GM23338 (cell line): ENCODE measurements at regions not wholly inside any gene's neighbourhood (a gene's known extent, or its start where the extent isn't known, plus 50 kb on each side); places are given as distances from the start of the nearest gene placed in this dataset.

Experiments
- ATAC-seq: fragments of 200-7000 bp; cut with Tn5 transposase; 3 replicates; pipeline ENCODE4 v1.9.1; 2020
- DNase-seq: peaks from one replicate; pipeline ENCODE4 v3.0.0-alpha.2; 2015; ENCODE audit warnings: low spot score
- H2AFZ ChIP-seq: fragments of 200-600 bp; sonication (generic); 2 replicates; pipeline ENCODE4 v1.8.0; 2016; ENCODE audit warnings: antibody characterized with exemption, mild to moderate bottlenecking, moderate library complexity
- H3F3A ChIP-seq: fragments of 200-600 bp; sonication (generic); replicated peaks from 2 replicates; pipeline ENCODE4 v1.8.0; 2017; ENCODE audit warnings: antibody characterized with exemption, mixed run types, low read depth
- H3K27ac ChIP-seq: fragments of 200-600 bp; sonication (generic); 2 replicates; pipeline ENCODE4 v1.6.1; 2016; ENCODE audit warnings: low read depth
- H3K27me3 ChIP-seq: fragments of 200-600 bp; sonication (generic); 2 replicates; pipeline ENCODE4 v1.8.0; 2016; ENCODE audit warnings: mild to moderate bottlenecking, mixed run types, moderate library complexity; ENCODE audit not compliant: insufficient read depth
- H3K36me3 ChIP-seq: fragments of 200-600 bp; sonication (generic); 2 replicates; pipeline ENCODE4 v1.8.0; 2016; ENCODE audit warnings: mild to moderate bottlenecking; ENCODE audit not compliant: insufficient read depth
- H3K4me1 ChIP-seq: fragments of 200-600 bp; sonication (generic); 2 replicates; pipeline ENCODE4 v1.8.0; 2016; ENCODE audit warnings: mild to moderate bottlenecking, moderate library complexity; ENCODE audit not compliant: insufficient read depth
- H3K4me2 ChIP-seq: fragments of 200-600 bp; sonication (generic); 2 replicates; pipeline ENCODE4 v1.7.1; 2017; ENCODE audit warnings: mixed run types
- H3K4me3 ChIP-seq: fragments of 200-600 bp; sonication (generic); 2 replicates; pipeline ENCODE4 v1.6.1; 2016; ENCODE audit warnings: mixed run types
- H3K79me2 ChIP-seq: fragments of 200-600 bp; sonication (generic); replicated peaks from 2 replicates; pipeline ENCODE4 v1.8.0; 2017; ENCODE audit warnings: mild to moderate bottlenecking; ENCODE audit not compliant: insufficient read depth
- H3K9me2 ChIP-seq: fragments of 200-600 bp; sonication (generic); 2 replicates; pipeline ENCODE4 v1.8.0; 2017; ENCODE audit not compliant: insufficient read depth
- H4K20me1 ChIP-seq: fragments of 200-600 bp; sonication (generic); replicated peaks from 2 replicates; pipeline ENCODE4 v1.8.0; 2017; ENCODE audit warnings: mild to moderate bottlenecking; ENCODE audit not compliant: insufficient read depth
- H3K27ac Mint-ChIP-seq: 2 replicates; pipeline ENCODE4 v1.8.0; 2020; ENCODE audit warnings: inconsistent platforms, mild to moderate bottlenecking, moderate library complexity, mixed read lengths
- H3K27me3 Mint-ChIP-seq: 3 replicates; pipeline ENCODE4 v1.8.0; 2022; ENCODE audit warnings: low read depth, mild to moderate bottlenecking, moderate library complexity, mixed read lengths, inconsistent platforms; ENCODE audit not compliant: insufficient read depth, poor library complexity
- H3K36me3 Mint-ChIP-seq: 3 replicates; pipeline ENCODE4 v1.8.0; 2021; ENCODE audit warnings: low read depth, mild to moderate bottlenecking, inconsistent platforms, moderate library complexity, mixed read lengths
- H3K4me1 Mint-ChIP-seq: 3 replicates; pipeline ENCODE4 v1.8.0; 2020; ENCODE audit warnings: mild to moderate bottlenecking, inconsistent platforms, mixed read lengths
- H3K4me3 Mint-ChIP-seq: 3 replicates; pipeline ENCODE4 v1.8.0; 2021; ENCODE audit warnings: moderate library complexity, mild to moderate bottlenecking, inconsistent platforms, mixed read lengths
- H3K9me3 Mint-ChIP-seq: 3 replicates; pipeline ENCODE4 v1.8.0; 2020; ENCODE audit warnings: moderate library complexity, mild to moderate bottlenecking, inconsistent platforms, mixed read lengths
- CREB1 ChIP-seq: fragments of 250-450 bp; sonication (Bioruptor Pico); IDR thresholded peaks from 2 replicates; pipeline ENCODE4 v1.5.0; 2020; ENCODE audit warnings: low read depth, mild to moderate bottlenecking, moderate library complexity
- CTCF ChIP-seq, 2 experiments: fragments of 200-600 bp in 1 of 2; sonication (generic) in 1 of 2; conservative IDR thresholded peaks; 2 replicates each; pipeline versions ENCODE4 v1.5.1 to v1.6.1; 2016 to 2017; ENCODE audit warnings: antibody characterized with exemption in 2 of 2, low read depth in 2 of 2, mild to moderate bottlenecking in 2 of 2, moderate library complexity in 1 of 2
- ETS1 ChIP-seq: IDR thresholded peaks from 2 replicates; pipeline ENCODE4 v1.6.1; 2016; ENCODE audit warnings: antibody characterized with exemption
- EZH2 ChIP-seq: fragments of 200-600 bp; sonication (generic); IDR thresholded peaks from one replicate; pipeline ENCODE4 v1.8.0; 2017; ENCODE audit warnings: antibody characterized with exemption, mild to moderate bottlenecking, low read depth; ENCODE audit not compliant: unreplicated experiment
- EZH2phosphoT487 ChIP-seq: fragments of 200-600 bp; sonication (generic); IDR thresholded peaks from one replicate; pipeline ENCODE4 v1.8.1; 2018; ENCODE audit warnings: antibody characterized with exemption; ENCODE audit not compliant: unreplicated experiment
- JUNB ChIP-seq: IDR thresholded peaks from one replicate; pipeline ENCODE4 v1.6.1; 2016; ENCODE audit warnings: antibody characterized with exemption; ENCODE audit not compliant: unreplicated experiment
- NANOG ChIP-seq: IDR thresholded peaks from 2 replicates; pipeline ENCODE4 v1.6.1; 2016; ENCODE audit warnings: antibody characterized with exemption, borderline replicate concordance
- POLR2AphosphoS5 ChIP-seq: IDR thresholded peaks from 2 replicates; pipeline ENCODE4 v1.6.1; 2016; ENCODE audit warnings: antibody characterized with exemption, low read depth
- STAT1 ChIP-seq: IDR thresholded peaks from one replicate; pipeline ENCODE4 v1.6.1; 2016; ENCODE audit warnings: antibody characterized with exemption; ENCODE audit not compliant: unreplicated experiment
- ZNF114 ChIP-seq: fragments of 250-450 bp; sonication (Bioruptor Pico); IDR thresholded peaks from 2 replicates; pipeline ENCODE4 v1.5.0; 2020; ENCODE audit warnings: mild to moderate bottlenecking, moderate library complexity
- ZNF331 ChIP-seq: fragments of 250-450 bp; sonication (Bioruptor Pico); IDR thresholded peaks from 2 replicates; pipeline ENCODE4 v1.5.0; 2020; ENCODE audit warnings: low read depth, mild to moderate bottlenecking, moderate library complexity
- ZNF462 ChIP-seq: fragments of 250-450 bp; sonication (Bioruptor Pico); IDR thresholded peaks from 2 replicates; pipeline ENCODE4 v1.5.0; 2020; ENCODE audit warnings: mild to moderate bottlenecking, moderate library complexity
- TF ChIP-seq, protein P1 (sequence below): IDR thresholded peaks from one replicate; pipeline ENCODE4 v1.6.1; 2018; ENCODE audit warnings: antibody characterized with exemption; ENCODE audit not compliant: unreplicated experiment

- no peaks in the 10 kb centered on the region for H3F3A ChIP-seq
- no peak overlapping the region for H2AFZ ChIP-seq
- H3K79me2 ChIP-seq = no peaks in the 10 kb centered on the region
- H3K27ac ChIP-seq = no peak overlapping the region
- H3K4me2 ChIP-seq = no peak overlapping the region
- no peak overlapping the region for H3K4me3 Mint-ChIP-seq
- no peak overlapping the region for H3K4me3 ChIP-seq
- TF ChIP-seq CREB1 (CRISPR knock-in tag) (no peak), EZH2phosphoT487 (no peak), STAT1 (no peak), CTCF (conservative IDR thresholded peaks at IDR 0.05; ENCODE audit: low read depth in 2 of 2) (no peak), NANOG (no peak), ZNF462 (CRISPR knock-in tag) (no peak), POLR2AphosphoS5 (no peak), ZNF114 (no peak), ETS1 (no peak), ZNF331 (CRISPR knock-in tag) (no peak), JUNB (no peak), EZH2 (no peak)
- TF ChIP-seq, protein P1, sequence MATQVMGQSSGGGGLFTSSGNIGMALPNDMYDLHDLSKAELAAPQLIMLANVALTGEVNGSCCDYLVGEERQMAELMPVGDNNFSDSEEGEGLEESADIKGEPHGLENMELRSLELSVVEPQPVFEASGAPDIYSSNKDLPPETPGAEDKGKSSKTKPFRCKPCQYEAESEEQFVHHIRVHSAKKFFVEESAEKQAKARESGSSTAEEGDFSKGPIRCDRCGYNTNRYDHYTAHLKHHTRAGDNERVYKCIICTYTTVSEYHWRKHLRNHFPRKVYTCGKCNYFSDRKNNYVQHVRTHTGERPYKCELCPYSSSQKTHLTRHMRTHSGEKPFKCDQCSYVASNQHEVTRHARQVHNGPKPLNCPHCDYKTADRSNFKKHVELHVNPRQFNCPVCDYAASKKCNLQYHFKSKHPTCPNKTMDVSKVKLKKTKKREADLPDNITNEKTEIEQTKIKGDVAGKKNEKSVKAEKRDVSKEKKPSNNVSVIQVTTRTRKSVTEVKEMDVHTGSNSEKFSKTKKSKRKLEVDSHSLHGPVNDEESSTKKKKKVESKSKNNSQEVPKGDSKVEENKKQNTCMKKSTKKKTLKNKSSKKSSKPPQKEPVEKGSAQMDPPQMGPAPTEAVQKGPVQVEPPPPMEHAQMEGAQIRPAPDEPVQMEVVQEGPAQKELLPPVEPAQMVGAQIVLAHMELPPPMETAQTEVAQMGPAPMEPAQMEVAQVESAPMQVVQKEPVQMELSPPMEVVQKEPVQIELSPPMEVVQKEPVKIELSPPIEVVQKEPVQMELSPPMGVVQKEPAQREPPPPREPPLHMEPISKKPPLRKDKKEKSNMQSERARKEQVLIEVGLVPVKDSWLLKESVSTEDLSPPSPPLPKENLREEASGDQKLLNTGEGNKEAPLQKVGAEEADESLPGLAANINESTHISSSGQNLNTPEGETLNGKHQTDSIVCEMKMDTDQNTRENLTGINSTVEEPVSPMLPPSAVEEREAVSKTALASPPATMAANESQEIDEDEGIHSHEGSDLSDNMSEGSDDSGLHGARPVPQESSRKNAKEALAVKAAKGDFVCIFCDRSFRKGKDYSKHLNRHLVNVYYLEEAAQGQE = no peak
- H3K27me3 ChIP-seq = no peaks in the 10 kb centered on the region
- no peaks in the 10 kb centered on the region for H4K20me1 ChIP-seq
- no peaks in the 10 kb centered on the region for H3K4me1 ChIP-seq
- ATAC-seq = no peak
- H3K27ac Mint-ChIP-seq = no peak overlapping the region
- no peaks in the 10 kb centered on the region for H3K36me3 ChIP-seq
- no peak for DNase-seq
- peaks cover 36% of the 10 kb centered on the region for H3K9me3 Mint-ChIP-seq
- peaks cover 5% of the 10 kb centered on the region; the same call in 2 of the 3 replicates for H3K4me1 Mint-ChIP-seq
- no peaks in the 10 kb centered on the region for H3K9me2 ChIP-seq
- H3K27me3 Mint-ChIP-seq = peaks cover 4% of the 10 kb centered on the region
- peaks cover 33% of the 10 kb centered on the region for H3K36me3 Mint-ChIP-seq
These were observed 205.3 kb upstream of the MKLN1 start for GRCh38 chr7:131122394-131122793.
